ENCODE measurements at regions not wholly inside any gene's neighbourhood (a gene's known extent, or its start where the extent isn't known, plus 50 kb on each side); places are given as distances from the start of the nearest gene placed in this dataset.

GRCh38 chr11:129590753-129591475 lies 215.3 kb downstream of the BARX2 start:
- no peak for DNase-seq

- no peak for DNase-seq
Measured at GRCh38 chr11:129591527-129591926, 215.9 kb downstream of the BARX2 start.

GRCh38 chr11:129592191-129592590 lies 216.5 kb downstream of the BARX2 start:
- no peak for DNase-seq

- DNase-seq = no peak
Measured at GRCh38 chr11:129593098-129593497, 217.4 kb downstream of the BARX2 start.

DNA sequence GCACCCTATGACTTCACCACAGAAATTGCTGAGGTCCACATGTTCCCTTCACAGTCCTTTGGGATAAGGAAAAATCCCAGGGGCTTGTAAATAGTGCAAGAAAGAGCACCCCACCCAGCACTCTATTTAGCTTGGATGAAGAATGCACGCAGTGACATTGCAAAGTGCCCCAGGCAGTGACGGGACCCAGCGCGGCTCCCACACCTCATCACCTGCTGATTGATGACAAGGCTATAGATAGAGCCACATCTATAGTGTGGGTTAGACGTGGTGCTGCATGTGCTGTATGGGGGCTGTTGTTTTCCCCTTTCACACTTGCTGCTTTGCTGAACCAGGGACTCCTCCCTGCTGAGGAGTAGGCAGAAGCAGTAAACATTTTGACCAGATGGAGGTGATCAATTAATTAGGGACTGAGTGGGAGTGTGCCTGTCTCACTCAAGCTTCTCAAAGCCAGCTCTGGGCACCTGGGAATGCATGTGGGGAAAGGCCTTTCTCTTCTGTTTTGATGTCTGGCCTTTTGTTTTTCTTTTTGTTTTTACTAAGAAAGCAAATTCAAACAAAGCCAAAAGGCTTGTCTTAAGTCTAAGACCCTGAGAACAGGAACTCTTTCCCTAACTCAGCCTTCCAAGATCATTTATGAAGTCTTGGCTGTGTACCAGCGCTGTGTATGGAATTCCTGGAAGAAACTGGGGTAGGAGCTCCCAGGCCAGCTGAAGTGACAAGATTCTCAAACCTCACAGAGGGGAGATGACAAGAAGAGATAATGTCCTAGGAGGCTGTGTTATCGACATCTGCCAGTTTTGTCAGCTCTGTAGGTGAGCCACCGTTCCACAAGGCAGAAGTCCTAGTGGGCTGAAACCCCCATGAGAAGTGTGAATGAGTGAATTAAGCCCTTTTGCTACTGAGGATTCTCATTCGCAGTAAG lies 219.7 kb downstream of the BARX2 start:
- no peak for DNase-seq

DNA sequence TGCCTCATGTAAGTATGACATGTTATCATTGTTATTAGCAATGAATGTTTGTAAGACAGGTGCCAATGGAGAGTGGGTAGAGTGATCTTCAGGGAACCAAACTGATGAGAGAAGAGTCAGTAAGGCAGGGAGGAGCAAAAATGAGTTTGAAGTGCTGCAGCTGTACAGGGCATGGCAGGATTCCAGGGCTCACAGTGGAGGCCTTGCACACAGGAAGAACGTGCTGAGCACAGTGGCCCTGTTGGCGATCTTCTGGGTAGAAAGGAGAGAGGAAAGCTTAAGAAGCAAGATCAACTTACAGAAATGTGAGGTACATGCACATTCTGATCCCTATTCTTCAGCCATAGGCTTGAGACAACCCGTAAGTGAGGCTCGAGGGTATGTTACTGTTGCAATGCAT lies 219.3 kb upstream of the TMEM45B start:
- DNase-seq = no peak

DNA sequence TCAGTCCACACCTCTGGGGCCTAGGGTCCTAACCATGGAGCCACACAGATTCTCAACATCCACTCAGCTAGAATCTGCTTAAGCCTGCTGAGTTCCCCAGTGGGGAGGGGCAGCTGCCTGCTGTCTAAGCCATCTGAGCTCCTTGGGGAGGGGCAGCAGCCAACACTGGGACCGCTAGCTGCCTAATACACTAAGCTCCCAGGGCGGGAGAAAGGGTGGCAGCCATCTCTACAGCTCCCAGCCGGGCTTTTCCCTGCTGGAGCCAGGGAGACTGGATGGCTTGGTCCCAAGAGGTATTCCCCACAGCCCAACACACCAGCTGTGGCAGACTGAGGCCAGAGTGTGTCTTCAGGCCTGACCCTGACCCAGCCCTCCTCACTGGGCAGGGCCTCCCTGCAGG lies 217.3 kb upstream of the TMEM45B start:
- no peak for DNase-seq

DNA sequence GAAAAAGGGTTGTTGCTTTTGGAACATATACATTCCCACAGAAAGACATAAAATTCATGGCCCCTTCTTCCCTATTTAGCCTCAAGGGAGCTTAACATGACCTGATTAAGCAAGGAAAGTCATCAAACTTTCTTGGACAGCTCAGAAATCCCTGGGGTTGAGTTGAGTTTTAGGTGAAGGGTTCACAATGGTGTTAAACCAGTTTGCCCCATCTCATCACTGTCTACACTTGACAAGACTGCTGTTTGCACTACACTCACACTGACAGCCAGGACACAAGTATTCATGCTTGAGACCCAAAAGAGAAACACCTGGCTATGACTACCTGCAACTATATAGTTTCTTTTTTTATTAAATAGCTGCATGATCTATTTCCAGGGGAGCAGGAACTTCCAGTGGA lies 209.8 kb upstream of the TMEM45B start:
- DNase-seq = no peak

- no peak for DNase-seq
Measured at GRCh38 chr11:129608711-129609110, 206.9 kb upstream of the TMEM45B start.

DNA sequence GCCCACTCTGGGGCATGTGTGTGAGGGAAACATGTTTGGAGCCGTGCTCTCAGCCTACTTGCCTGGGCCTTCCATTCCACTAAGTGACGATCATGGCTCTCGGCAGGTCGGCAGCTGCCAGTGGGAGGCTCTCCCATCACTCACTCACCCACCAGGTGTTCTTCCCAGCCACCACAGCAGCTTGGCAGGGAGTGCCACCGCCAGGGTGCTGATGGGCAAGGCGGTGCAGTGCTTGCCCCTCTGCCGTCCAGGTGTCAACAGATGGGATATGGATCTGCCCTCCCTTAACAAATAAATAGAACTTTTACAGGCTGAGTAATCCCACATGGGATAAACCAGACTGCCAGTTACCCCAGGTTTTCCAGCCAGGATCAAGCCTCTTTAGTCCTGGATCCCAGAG lies 205.5 kb upstream of the TMEM45B start:
- DNase-seq = no peak

DNA sequence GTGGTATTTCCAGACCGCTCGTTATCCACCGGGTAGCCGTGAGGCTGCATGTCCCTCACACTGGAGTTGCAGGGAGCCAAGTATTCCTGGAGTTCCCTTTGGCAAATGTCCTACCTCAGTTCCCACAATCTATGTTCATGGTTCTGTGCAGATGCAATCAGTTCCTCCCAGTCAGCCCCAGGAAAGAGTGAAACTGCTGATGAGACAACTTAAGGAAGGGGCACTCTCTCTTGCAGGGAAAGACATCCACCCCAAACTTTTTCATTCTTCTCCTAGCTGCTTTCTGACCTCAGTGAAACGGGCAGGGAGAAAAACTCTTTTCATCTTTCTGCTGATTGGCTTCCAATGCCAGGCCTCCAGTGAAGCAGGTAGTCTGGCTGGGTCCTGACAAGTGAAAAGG lies 205.1 kb upstream of the TMEM45B start:
- DNase-seq = no peak

GRCh38 chr11:129611661-129612446 lies 203.8 kb upstream of the TMEM45B start:
- no peak for DNase-seq

DNA sequence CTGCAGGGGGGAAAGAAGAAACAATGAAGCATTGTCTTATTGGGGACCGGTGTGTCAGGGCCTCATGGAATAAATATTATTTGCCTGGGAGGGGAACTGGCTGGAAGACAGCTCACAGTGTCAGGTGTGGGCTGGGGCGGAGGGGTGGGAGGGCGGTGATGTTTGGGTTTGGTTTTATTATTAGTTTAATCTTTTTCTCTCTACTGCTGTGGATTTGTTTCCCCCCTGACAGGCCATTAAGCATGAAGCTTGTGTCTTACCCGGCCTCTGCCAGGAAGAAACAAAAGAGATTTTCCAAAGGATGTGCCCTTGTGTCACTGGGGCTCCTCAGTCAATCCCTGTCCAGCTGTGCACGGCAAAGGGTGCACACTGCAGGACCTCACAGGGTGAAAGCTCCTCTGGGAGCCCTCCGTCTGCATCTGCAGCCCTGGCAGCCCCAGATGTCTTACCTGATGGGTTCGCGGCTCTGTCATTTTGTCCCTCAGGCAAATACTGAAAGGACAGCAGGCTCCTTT lies 203.1 kb upstream of the TMEM45B start:
- DNase-seq = no peak

- no peak for DNase-seq
Measured at GRCh38 chr11:129613071-129613470, 202.6 kb upstream of the TMEM45B start.

DNA sequence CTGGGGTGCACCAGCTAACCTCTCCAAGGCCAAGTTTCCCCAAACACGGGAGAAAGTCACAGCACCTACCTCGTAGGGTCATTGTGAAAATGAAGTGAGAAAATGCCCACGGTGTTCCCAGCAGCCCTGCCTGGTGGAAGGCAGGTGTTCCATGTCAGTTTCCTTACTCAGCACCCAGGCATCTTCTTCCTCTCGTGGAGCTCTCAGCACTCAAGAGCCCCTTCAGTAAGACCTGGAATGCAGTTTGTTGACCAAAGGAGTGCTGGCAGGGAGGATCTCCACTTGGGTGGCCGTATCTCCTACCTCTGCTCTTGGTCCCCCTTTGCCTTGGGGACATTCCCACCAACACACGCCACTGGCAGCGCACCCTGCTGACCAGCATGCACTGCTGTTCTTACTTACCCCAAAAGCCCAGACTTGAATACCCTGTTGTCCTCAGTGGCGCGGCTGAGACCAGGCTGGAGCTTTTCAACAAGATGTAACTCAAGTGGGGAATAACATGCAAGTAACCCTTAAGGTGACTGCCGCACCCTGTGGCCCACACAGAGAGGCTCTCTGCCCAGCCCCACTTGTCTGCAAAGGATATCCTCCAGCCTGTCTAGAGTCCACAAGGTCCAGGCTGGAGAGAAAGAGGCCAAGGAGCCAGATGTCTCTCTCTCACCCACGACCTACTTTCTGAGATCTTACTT lies 201.2 kb upstream of the TMEM45B start:
- no peak for DNase-seq

- DNase-seq = no peak
Measured at GRCh38 chr11:129618046-129618569, 197.5 kb upstream of the TMEM45B start.

- DNase-seq = no peak
Measured at GRCh38 chr11:129620237-129621104, 195.2 kb upstream of the TMEM45B start.

- no peak for DNase-seq
Measured at GRCh38 chr11:129625930-129626329, 189.7 kb upstream of the TMEM45B start.

- no peak for DNase-seq
Measured at GRCh38 chr11:129631201-129631600, 184.4 kb upstream of the TMEM45B start.

DNA sequence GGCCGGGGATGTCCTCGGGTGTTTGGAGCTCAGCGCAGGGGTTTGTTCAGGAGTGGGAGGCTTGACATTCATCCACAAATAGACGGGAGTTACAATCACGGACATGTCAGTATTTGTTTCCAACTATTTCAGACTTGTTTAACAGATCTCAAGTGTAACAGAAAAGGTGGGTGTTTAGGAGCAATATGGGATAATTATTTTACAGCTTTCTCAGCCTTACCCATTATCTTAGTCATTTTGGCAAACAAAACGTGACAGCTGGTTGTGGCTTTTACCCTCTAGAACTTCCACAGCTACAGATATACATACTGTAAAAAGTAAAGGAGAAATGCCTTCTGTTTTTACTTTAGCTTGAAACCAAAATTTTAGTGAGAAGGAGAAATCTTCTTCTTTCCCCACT lies 178.7 kb upstream of the TMEM45B start:
- DNase-seq = no peak

- no peak for DNase-seq
Measured at GRCh38 chr11:129637473-129637872, 178.2 kb upstream of the TMEM45B start.

Measured in Kasumi-1 (cell line).